ENCODE measurements at regions not wholly inside any gene's neighbourhood (a gene's known extent, or its start where the extent isn't known, plus 50 kb on each side); places are given as distances from the start of the nearest gene placed in this dataset.

DNA sequence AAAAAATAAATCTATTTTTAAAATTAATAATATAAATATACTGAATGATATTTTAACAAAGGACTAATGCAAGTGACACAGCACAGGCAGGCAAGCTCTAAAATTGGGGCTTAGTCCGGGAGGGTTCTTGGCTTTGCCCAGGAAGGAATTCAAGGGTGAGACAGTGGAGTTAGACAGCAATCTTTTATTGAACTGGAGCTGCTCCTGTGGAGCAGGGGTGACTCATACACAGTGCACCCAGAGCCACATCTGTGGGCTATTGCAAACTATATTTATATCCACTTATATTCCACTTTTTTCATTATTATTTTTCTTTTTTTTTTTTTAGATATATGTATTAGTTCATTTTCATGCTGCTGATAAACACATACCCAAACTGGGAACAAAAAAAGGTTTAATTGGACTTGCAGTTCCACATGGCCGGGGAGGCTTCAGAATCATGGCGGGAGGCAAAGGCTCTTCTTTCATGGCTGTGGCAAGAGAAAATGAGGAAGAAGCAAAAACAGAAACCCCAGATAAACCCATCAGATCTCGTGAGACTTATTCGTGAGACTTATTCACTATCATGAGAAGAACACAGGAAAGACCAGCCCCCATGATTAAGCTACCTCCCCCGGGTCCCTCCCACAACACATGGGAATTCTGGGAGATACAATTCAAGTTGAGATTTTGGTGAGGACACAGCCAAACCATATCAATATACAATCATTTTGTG is 437.1 kb downstream of the BCL11A start:
- TF ChIP-seq, protein P1, sequence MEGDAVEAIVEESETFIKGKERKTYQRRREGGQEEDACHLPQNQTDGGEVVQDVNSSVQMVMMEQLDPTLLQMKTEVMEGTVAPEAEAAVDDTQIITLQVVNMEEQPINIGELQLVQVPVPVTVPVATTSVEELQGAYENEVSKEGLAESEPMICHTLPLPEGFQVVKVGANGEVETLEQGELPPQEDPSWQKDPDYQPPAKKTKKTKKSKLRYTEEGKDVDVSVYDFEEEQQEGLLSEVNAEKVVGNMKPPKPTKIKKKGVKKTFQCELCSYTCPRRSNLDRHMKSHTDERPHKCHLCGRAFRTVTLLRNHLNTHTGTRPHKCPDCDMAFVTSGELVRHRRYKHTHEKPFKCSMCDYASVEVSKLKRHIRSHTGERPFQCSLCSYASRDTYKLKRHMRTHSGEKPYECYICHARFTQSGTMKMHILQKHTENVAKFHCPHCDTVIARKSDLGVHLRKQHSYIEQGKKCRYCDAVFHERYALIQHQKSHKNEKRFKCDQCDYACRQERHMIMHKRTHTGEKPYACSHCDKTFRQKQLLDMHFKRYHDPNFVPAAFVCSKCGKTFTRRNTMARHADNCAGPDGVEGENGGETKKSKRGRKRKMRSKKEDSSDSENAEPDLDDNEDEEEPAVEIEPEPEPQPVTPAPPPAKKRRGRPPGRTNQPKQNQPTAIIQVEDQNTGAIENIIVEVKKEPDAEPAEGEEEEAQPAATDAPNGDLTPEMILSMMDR (IDR thresholded peaks at IDR 0.05; ENCODE audit: low read depth, low read length), result no peak
- H3K9me3 ChIP-seq (ENCODE audit: low read depth), result no peaks in the 10 kb centered on the region
- H3K27ac ChIP-seq, result no peak overlapping the region
- H3K27me3 ChIP-seq, result no peaks in the 10 kb centered on the region
- no peaks in the 10 kb centered on the region for H3K36me3 ChIP-seq
- no peak for DNase-seq (ENCODE audit: low read depth in 1 of 2, low spot score in 1 of 2)
- H3K4me1 ChIP-seq (ENCODE audit: low read depth), result no peaks in the 10 kb centered on the region
- H3K4me3 ChIP-seq, result no peak overlapping the region

DNA sequence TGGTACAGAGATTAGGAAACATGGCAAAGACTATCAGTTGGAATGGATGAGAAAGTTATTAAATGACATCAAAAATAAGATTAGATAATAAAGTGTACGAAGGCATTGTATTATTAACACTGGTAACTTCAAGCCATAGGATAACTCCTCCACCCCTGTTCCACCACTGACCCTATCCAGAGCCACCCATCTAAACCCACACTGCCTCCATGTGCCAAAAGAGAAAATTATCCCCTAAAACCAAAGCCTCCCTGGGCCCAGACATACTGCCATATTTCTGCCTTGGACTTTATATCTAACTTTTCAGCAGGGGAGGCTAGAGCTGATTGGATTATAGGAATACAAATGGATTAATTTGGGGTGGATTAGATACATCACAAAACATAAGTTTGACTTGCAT is 443.7 kb downstream of the BCL11A start:
- no peaks in the 10 kb centered on the region for H3K36me3 ChIP-seq
- H3K9me3 ChIP-seq (ENCODE audit: low read depth), result no peaks in the 10 kb centered on the region
- no peak for DNase-seq (ENCODE audit: low read depth in 1 of 2, low spot score in 1 of 2)
- no peaks in the 10 kb centered on the region for H3K4me1 ChIP-seq (ENCODE audit: low read depth)
- no peak overlapping the region for H3K4me3 ChIP-seq
- TF ChIP-seq, protein P1 (IDR thresholded peaks at IDR 0.05; ENCODE audit: low read depth, low read length), result no peak
- H3K27me3 ChIP-seq, result no peaks in the 10 kb centered on the region
- no peak overlapping the region for H3K27ac ChIP-seq

DNA sequence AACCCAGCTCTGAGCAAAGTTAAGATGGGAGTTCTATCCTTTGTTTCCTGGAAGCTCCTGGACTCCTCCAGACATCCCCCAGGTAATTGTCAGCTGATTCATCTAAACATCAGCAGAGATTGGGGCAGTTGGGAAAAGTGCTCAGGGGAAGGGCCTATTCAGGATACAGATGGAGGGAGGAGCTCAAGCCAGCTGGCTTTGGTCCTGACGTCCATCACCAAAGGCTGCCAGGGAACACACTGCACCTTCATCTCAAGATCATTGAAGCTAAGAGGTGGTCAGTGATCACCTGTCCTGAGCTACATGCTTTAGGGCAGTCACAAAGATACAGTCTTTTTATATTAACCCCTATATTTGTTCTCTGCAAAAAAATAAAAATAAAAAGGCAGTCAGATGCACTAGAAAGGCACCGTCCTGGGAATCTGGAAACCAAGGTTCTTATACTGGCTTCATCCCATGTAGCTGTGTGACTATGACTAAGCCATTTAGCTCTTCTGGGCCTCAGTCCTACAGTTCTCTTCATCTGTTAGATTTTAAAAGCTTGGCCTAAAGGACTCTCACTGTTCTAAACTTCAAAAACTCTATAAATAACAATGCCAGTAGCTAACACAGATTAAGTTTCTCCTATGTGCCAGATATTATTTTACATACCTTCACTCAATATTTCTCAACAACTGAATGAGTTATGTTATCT is 446.5 kb downstream of the BCL11A start:
- Histone ChIP-seq H3K36me3 (no peaks in the 10 kb centered on the region), H3K4me3 (no peak overlapping the region), H3K27me3 (no peaks in the 10 kb centered on the region), H3K4me1 (ENCODE audit: low read depth) (no peaks in the 10 kb centered on the region), H3K27ac (no peak overlapping the region), H3K9me3 (ENCODE audit: low read depth) (no peaks in the 10 kb centered on the region)
- TF ChIP-seq, protein P1 (IDR thresholded peaks at IDR 0.05; ENCODE audit: low read depth, low read length), result no peak
- no peak for DNase-seq (ENCODE audit: low read depth in 1 of 2, low spot score in 1 of 2)

DNA sequence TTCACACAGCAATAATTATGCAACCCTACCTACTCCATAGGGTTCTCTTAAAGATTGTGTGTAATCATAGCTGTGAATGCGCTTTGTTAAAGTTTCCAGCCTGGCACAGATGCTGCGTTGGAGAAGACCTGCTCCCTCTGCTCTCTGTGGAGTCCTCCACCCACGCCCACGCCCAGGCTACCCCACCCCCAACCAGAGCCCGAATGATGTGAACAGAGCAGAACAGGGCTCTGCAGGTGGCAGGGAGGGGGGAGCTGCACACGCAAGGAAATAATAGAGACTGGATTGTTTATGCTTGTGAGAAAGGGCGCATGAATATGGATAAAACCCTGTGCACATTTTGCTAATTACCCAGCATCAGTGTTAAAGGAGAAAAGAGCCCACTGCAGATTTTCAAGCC is 447.5 kb downstream of the BCL11A start:
- Histone ChIP-seq H3K36me3 (no peaks in the 10 kb centered on the region), H3K27me3 (no peaks in the 10 kb centered on the region), H3K4me1 (ENCODE audit: low read depth) (no peaks in the 10 kb centered on the region), H3K27ac (no peak overlapping the region), H3K9me3 (ENCODE audit: low read depth) (no peaks in the 10 kb centered on the region), H3K4me3 (no peak overlapping the region)
- TF ChIP-seq, protein P1 (IDR thresholded peaks at IDR 0.05; ENCODE audit: low read depth, low read length), result no peak
- DNase-seq (ENCODE audit: low read depth in 1 of 2, low spot score in 1 of 2), result no peak

DNA sequence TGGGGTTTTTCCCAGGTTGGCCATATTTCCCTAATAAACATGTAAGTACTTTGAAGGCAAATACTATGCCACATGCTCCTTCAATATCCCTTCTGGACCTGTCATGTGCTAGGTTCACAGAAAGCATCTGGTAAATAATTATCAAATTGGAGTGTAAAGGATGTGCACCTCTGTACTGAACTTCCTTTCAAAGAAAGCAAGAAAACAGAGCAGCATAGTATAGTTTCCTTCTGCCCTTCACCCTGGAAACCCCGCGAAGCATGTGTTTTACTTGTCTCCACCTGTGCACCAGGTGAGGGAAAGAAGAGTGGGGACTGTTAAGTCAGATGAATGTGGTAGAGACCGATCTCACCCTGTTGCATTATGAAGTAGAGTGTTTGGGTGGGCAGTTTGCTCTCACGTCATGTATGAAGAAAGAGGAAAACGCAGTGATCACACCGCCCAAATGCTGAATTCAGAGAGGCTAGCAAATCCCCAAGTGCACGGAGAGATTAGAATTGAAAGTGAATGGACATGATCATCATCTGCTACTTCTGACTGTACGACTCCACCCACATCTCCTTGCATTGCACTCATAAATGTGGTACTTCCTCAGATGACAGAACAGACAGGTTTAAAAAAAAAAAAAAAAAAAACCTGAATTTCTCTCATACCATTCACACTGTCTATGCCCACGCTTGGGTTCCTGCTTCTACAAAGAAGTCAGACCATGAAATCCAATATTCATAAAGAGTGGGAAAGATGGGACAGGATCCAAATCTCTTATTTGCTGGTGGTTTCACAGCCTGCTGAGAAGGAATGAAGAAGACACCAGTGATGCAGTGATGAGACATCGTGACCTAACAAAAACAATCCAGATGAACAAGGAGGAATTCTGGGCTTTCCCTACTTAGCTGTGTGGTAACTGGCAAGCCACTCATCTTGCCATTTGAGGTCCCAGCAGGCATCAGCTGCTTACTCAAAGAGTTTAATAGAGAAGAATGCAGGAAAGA is 448.6 kb downstream of the BCL11A start:
- H3K4me3 ChIP-seq, result no peak overlapping the region
- H3K27ac ChIP-seq, result no peak overlapping the region
- TF ChIP-seq, protein P1 (IDR thresholded peaks at IDR 0.05; ENCODE audit: low read depth, low read length), result no peak
- H3K36me3 ChIP-seq, result no peaks in the 10 kb centered on the region
- H3K4me1 ChIP-seq (ENCODE audit: low read depth), result no peaks in the 10 kb centered on the region
- no peaks in the 10 kb centered on the region for H3K27me3 ChIP-seq
- H3K9me3 ChIP-seq (ENCODE audit: low read depth), result no peaks in the 10 kb centered on the region
- DNase-seq (ENCODE audit: low read depth in 1 of 2, low spot score in 1 of 2), result no peak
